Erythroblast (primary cell): ENCODE measurements at regions not wholly inside any gene's neighbourhood (a gene's known extent, or its start where the extent isn't known, plus 50 kb on each side); places are given as distances from the start of the nearest gene placed in this dataset.

Source experiments
- GATA1 ChIP-seq: IDR thresholded peaks from 2 replicates; pipeline ENCODE4 v1.6.1; 2011; ENCODE audit warnings: low read depth, mild to moderate bottlenecking, control low read depth, low read length, moderate library complexity
- POLR2A ChIP-seq: IDR thresholded peaks from 2 replicates; pipeline ENCODE4 v1.6.1; 2011; ENCODE audit warnings: mild to moderate bottlenecking, low read length

DNA sequence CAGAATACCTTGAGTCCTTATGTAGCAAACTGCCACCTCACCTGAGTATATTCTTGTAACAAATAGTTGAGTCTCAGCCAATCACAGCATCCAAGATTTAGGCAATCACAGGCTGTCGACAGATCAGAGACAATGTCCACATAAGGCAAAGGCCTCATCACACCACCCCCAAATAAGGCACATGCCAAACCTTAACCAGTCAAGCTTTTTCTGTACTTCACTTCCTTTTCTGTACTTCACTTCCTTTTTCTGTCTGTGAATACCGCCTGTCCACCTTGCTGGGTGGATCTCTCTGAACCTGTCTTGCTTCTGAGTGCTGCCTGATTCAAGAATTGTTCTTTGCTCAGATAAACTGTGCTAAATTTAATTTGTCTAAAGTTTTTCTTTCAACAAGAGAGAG is 210.4 kb upstream of the N4BP1 start:
- TF ChIP-seq POLR2A = no peak
- no peak for TF ChIP-seq GATA1
